GM11168 (cell line): ENCODE measurements at regions not wholly inside any gene's neighbourhood (a gene's known extent, or its start where the extent isn't known, plus 50 kb on each side); places are given as distances from the start of the nearest gene placed in this dataset.

Experiments
- in situ Hi-C: fragments of 300-500 bp; cut with MboI; formaldehyde crosslinking; loops from one replicate; pipeline ENCODE4 v1.12.0; 2022; ENCODE audit warnings: low sequenced_read_pairs; ENCODE audit not compliant: unreplicated experiment

- in situ Hi-C loops, result no loop called here
Observed at GRCh38 chr11:13160806-13161205, 116.8 kb upstream of the BMAL1 start.

- in situ Hi-C loops, result no loop called here
Observed at GRCh38 chr11:13163158-13163557, 114.4 kb upstream of the BMAL1 start.

- in situ Hi-C loops, result no loop called here
Observed at GRCh38 chr11:13166036-13166435, 111.6 kb upstream of the BMAL1 start.

- in situ Hi-C loops, result no loop called here
Observed at GRCh38 chr11:13168271-13168670, 109.3 kb upstream of the BMAL1 start.

GRCh38 chr11:13169709-13170108, 107.9 kb upstream of the BMAL1 start:
- in situ Hi-C loops, result no loop called here

GRCh38 chr11:13174090-13174489, 103.5 kb upstream of the BMAL1 start:
- in situ Hi-C loops, result no loop called here

GRCh38 chr11:13183094-13183825, 94.3 kb upstream of the BMAL1 start:
- in situ Hi-C loops, result loop anchor here (25.0 kb wide), 1 partner anchor 221 kb away; no protein-coding TSS in a partner anchor

- in situ Hi-C loops, result loop anchor here (25.0 kb wide), 1 partner anchor 222 kb away; no protein-coding TSS in a partner anchor
Observed at GRCh38 chr11:13183826-13184196, 93.8 kb upstream of the BMAL1 start.

GRCh38 chr11:13184295-13184794, 93.2 kb upstream of the BMAL1 start:
- in situ Hi-C loops, result loop anchor here (25.0 kb wide), 1 partner anchor 222 kb away; no protein-coding TSS in a partner anchor

GRCh38 chr11:13188179-13188578, 89.4 kb upstream of the BMAL1 start:
- in situ Hi-C loops, result loop anchor here (25.0 kb wide), 1 partner anchor 226 kb away; no protein-coding TSS in a partner anchor

- in situ Hi-C loops, result loop anchor here (25.0 kb wide), 1 partner anchor 227 kb away; no protein-coding TSS in a partner anchor
Observed at GRCh38 chr11:13189561-13190426, 87.8 kb upstream of the BMAL1 start.

GRCh38 chr11:13193613-13194012, 84.0 kb upstream of the BMAL1 start:
- in situ Hi-C loops, result loop anchor here (25.0 kb wide), 1 partner anchor 231 kb away; no protein-coding TSS in a partner anchor

GRCh38 chr11:13197374-13197773, 80.2 kb upstream of the BMAL1 start:
- in situ Hi-C loops, result loop anchor here (25.0 kb wide), 1 partner anchor 235 kb away; no protein-coding TSS in a partner anchor

- in situ Hi-C loops, result no loop called here
Observed at GRCh38 chr11:13205486-13205885, 72.1 kb upstream of the BMAL1 start.

- in situ Hi-C loops, result no loop called here
Observed at GRCh38 chr11:13206086-13206640, 71.4 kb upstream of the BMAL1 start.

GRCh38 chr11:13207270-13207664, 70.3 kb upstream of the BMAL1 start:
- in situ Hi-C loops, result no loop called here

- in situ Hi-C loops, result no loop called here
Observed at GRCh38 chr11:13207665-13208594, 69.7 kb upstream of the BMAL1 start.

GRCh38 chr11:13208921-13209320, 68.7 kb upstream of the BMAL1 start:
- in situ Hi-C loops, result no loop called here

GRCh38 chr11:13209379-13209778, 68.2 kb upstream of the BMAL1 start:
- in situ Hi-C loops, result no loop called here
